NCI-H187 (cell line): ENCODE measurements at regions not wholly inside any gene's neighbourhood (a gene's known extent, or its start where the extent isn't known, plus 50 kb on each side); places are given as distances from the start of the nearest gene placed in this dataset.
"Not testable (repeated sequence)": the region's sequence is repeated elsewhere in the genome, so short reads cannot be mapped to it uniquely, and the experiment has no call there.

Experiments
- DNase-seq, 2 experiments: peaks; one replicate each; lab custom pipeline; 2025; lab: John Stamatoyannopoulos, UW

GRCh38 chr3:101138817-101139216, 145.6 kb upstream of the ABI3BP start:
- DNase-seq = no peak

DNA sequence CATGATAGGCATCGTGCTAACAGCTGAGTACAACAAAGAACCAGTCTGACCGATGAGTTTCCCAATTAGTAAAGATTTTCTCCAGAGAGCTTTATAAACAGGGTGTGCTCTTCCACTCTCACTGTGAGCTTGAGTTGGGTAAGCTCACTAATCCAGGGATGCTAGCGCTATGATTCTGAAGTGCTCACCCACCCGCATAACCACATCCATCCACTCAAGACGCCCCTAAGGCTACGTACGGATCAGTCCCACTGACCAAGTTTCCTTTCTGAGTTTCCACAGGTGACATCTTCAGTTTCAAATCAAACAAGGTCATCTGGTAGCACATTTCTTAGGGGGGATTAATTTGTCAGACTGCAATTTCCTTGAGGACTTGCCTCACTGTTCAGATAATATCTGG, 141.1 kb upstream of the ABI3BP start:
- no peak for DNase-seq

GRCh38 chr3:101133652-101134051, 140.4 kb upstream of the ABI3BP start:
- DNase-seq = no peak

DNA sequence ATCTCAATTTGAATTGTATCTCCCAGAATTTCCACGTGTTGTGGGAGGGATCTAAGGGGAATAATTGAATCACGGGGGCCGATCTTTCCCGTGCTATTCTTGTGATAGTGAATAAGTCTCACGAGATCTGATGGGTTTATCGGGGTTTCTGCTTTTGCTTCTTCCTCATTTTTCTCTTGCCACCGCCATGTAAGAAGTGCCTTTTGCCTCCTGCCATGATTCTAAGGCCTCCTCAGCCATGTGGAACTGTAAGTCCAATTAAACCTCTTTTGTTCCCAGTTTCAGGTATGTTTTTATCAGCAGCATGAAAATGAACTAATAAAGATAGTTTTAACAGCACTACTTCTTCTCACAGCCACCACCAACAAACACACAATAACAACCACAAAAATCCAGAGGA, 140.0 kb upstream of the ABI3BP start:
- not testable (repeated sequence) for DNase-seq

DNA sequence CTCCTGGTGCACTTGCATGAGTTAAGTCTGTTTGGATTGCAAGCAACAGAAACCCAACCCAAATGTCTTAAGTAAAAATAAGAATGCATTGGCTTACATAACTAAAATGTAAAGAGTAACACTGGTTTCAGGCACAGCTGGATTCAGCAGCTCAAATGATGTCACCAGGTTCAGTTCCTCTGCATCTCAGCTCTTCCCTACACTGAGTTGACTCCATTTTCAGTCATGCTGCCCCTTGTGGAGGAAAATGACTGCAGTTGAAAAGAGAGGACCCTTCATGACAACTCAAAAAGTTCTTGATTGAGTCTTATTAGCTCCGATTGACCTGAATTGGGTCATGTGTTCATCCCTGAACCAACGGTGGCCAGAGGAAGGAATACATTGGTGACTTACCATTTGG, 138.5 kb upstream of the ABI3BP start:
- no peak for DNase-seq

- no peak for DNase-seq
Measured at GRCh38 chr3:101128786-101129185, 135.6 kb upstream of the ABI3BP start.

DNA sequence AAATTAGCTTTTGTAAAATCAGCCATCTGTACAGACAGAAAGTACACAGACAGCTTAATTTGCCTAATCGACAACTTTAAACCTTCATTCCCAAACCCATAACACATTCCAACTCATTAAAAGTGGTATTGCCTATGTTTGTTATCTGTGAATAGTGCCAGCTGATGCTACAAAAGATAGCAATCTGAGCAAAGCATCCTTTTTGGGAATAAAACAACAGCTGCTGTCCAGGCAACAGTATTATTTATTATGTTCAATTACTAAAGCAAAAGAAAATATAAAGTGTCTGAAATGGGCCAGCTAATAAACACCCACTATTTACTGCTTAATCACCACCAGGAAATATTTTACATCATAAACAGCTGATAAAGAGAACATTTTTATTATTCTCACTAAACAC, 134.8 kb upstream of the ABI3BP start:
- DNase-seq = no peak

- no peak for DNase-seq
Measured at GRCh38 chr3:101124125-101124524, 130.9 kb upstream of the ABI3BP start.

GRCh38 chr3:101123081-101123480, 129.9 kb upstream of the ABI3BP start:
- no peak for DNase-seq

- DNase-seq = no peak
Measured at GRCh38 chr3:101122681-101123080, 129.5 kb upstream of the ABI3BP start.

DNA sequence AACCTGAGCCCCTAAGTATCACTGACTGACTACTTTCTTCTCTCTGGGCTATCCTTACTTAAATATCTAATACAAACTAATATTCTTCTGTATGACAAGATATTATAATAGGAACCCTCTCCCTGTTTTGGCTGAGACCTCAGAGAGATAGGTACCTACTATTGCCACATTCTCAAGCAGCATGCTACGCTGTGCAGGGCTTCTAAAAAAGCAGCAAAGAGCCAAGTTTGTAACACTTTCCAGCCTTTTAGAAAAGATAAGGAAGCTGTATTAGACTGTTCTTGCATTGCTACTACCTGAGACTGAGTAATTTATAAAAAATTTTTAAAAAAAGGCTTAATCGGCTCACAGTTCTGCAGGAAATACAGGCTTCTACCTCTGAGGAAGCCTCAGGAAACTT, 126.8 kb upstream of the ABI3BP start:
- no peak for DNase-seq

DNA sequence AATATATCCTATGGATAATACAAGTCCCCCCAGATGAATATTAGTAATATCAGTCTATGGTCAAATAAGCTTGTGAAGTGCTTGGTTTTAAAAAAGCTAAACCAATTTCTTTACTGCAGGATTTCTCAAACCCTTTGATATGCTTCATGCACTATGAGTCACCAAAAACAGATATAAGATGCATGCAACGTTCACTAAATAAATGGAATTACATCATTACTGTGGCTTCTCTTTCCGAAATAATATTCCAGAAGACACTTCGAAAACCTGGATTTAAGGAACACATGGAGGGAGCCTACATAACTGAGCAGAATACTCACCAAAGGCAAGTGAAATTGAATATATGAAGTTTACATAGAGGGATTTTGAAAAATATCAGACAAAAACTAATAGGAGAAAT, 126.3 kb upstream of the ABI3BP start:
- DNase-seq = no peak

DNA sequence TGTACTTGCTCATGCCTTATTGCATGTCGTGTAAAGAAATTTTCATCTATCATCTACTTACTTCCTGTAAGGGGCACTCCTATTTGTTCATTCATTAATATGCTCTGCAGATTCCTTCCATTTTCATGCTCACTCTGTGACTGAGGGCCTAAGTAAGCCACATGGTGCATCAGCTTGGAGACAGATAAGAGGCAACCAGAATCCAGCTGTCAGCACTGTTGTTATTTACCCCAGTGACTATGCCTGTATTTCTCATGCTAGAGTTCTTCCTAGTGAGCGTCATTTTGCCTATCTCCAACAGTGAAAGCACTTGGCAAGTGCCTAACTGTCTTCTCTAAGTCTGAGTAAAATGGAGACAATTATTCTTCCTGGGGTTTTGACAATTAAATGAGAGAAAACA, 124.8 kb upstream of the ABI3BP start:
- DNase-seq = no peak

GRCh38 chr3:101117465-101117864, 124.2 kb upstream of the ABI3BP start:
- DNase-seq = no peak

- DNase-seq = not testable (repeated sequence)
Measured at GRCh38 chr3:101110295-101110694, 117.1 kb upstream of the ABI3BP start.

DNA sequence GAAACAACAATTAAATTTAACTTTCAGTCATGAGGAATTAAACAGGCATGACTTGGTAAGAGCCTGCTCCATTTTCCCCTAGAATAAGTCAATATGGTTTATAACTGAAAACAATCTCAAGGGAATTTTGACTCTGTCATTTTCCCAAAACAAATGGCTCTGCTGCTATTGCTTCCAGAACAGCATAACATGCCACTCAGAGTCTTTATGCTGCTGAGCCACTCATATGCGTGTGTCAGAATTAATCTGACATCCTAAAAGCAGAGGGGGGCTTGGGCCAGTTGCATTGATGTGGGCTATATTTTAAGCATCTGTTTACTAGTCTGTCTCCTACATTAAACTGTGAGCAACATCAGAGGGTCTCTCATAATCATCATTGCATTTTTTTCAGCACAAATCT, 111.1 kb upstream of the ABI3BP start:
- no peak for DNase-seq

GRCh38 chr3:101102678-101103296, 109.6 kb upstream of the ABI3BP start:
- no peak for DNase-seq

- DNase-seq = no peak
Measured at GRCh38 chr3:101100361-101101009, 107.3 kb upstream of the ABI3BP start.

DNA sequence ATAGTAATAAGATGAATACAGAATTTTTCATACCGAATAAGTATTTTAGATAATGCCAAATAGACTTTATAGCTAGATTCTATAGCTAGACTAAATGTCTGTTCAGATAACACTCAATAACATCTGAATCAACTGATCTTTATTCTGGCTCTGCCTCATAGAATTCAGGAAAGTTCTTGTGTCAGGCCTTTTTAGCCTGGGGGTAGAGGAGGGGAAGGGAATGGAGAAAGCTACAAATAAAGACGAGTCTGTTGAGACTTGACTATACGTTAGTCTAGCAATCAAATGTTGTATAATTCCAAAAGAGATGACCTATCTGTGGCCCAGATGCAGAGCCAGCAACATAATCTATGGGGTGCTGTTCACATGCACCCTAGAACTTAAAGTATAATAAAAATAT, 106.6 kb upstream of the ABI3BP start:
- no peak for DNase-seq

- DNase-seq = no peak
Measured at GRCh38 chr3:101096444-101096843, 103.2 kb upstream of the ABI3BP start.

GRCh38 chr3:101095693-101096430, 102.6 kb upstream of the ABI3BP start:
- DNase-seq = no peak

DNA sequence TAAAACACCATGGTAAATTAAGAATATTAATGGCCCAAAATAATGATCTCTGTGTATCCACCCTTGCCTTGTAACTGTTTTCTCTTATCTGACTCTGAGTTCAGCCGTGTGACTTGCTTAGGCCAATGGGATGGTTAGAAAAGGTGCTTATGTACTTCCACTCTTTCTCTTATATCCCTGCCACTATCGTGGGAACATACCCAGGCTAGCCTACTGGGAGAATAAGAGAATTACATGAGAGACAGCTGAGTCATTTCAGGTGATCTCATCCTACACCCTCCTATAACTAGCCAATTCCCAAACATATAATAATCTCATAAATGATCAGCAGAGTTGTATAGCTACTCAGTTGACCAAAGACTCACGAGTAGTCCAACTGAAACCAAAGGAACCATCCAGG, 98.3 kb upstream of the ABI3BP start:
- DNase-seq = no peak

DNA sequence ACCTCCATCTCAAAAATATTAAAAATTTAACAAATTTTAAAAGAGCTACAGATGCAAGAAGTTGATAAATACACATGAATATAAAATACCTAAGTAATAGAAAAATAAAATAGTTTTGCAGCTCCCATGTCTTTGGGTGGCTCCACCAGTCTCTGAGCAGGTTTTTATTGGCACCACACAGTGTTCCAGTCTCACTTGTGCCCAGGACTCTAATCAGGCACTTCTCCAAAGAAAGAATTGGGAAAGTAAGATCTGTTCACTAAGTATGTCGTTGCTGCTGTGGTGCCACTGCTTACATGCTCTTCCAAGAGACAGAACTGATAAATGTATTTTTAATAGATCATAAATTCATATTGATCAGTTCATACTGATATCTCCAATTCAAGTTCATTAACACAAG, 92.5 kb upstream of the ABI3BP start:
- no peak for DNase-seq
